ENCODE measurements at regions not wholly inside any gene's neighbourhood (a gene's known extent, or its start where the extent isn't known, plus 50 kb on each side); places are given as distances from the start of the nearest gene placed in this dataset.
"Not testable (repeated sequence)": the region's sequence is repeated elsewhere in the genome, so short reads cannot be mapped to it uniquely, and the experiment has no call there.

DNA sequence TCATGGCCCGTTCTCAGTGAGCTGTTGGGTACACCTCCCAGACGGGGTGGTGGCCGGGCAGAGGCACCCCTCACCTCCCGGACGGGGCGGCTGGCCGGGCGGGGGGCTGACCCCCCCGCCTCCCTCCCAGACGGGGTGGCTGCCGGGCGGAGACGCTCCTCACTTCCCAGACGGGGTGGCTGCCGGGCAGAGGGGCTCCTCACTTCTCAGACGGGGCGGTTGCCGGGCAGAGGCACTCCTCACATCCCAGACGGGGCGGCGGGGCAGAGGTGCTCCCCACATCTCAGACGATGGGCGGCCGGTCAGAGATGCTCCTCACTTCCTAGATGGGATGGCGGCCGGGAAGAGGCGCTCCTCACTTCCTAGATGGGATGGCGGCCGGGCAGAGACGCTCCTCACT lies 129.7 kb upstream of the DAAM1 start:
- not testable (repeated sequence) for DNase-seq (ENCODE audit: low spot score)

DNA sequence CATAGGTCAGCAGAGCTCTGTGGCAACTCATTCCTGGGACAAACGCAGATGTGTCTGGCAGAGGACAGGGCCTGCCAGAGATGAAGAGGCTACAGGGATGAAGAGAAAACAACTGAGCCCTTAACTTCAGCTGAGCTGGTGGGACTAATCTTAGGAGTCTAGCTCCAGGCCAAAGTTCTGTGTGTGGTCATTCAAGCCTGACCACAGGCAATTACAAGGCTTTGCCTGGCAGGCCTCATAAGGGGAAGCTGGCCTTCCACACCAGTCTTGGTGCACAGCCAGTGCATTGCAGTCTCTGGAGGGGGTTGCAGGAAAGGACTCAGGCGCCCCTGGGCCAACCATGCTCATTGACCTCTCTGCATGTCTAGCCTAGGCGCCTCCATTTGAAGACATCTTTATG lies 127.6 kb upstream of the DAAM1 start:
- no peak for DNase-seq (ENCODE audit: low spot score)

DNA sequence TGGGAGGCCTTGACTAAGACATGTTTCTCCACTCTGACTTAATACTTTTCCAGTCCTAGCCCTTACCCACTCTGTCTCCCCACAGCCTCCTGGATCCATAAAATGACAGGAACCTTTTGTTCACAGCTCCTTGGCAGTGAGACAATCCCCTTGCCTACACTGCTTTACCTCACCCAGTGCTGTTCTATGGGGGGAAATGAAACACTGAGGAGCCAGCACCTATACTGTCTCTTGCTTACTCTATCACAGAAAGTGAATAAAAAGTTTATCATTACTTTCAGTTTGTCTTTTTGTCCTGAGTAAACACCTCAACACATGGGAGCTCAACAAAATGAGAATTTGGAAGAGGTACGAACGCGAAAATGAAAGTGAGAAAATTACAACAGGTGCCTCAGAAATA lies 127.2 kb upstream of the DAAM1 start:
- no peak for DNase-seq (ENCODE audit: low spot score)

DNA sequence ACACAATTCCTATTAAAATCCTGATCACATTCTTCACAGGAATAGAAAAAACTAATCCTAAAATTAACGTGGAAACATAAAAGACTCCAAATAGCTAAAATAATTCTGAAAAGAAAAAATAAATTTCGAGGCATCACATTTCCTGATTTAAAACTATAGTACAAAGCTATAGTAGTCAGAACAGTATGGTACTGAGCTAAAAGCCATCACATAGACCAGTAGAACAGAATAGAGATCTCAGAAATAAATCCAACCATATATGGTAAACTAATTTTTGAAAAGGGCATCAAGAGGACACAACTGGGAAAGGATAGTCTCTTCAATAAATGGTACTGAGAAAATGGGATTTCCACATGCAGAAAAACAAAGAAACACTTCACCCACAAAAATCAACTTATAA lies 125.2 kb upstream of the DAAM1 start:
- DNase-seq (ENCODE audit: low spot score): no peak

DNA sequence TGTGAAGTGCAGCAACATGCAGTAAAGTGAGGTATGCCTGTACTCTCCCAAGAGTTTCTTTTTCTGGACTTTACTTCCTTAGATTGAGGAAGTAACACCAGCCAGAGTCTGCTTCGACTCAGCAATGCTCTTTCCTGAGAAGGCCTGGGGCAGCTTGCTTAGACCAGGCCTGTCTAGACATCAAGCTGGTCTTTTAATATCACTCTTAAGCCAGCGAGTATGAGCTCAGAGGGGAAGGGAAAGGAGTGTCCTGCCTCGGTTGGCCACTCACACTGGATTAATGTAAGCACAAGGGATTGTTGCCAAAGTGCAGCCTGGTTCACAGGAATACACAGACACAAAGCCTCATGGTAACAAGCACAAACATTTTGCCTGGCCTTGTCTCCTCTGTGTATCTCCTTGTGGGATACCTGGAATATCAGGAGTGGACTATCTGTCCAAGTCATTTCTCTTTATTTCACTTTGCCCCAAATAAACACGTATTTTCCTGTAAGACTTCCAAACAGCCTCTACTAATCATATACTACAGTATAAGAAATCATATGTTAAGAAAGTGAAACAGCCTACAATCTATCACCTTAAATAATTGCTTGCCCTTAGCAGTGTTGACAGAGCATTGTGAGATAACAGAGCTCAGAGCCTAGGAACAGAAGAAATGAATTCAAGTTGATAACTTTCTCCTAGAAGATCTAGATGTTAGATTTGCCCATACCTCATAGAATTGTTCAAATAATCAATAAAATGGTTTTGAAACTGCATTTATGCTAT lies 121.2 kb upstream of the DAAM1 start:
- no peak for DNase-seq (ENCODE audit: low spot score)

DNA sequence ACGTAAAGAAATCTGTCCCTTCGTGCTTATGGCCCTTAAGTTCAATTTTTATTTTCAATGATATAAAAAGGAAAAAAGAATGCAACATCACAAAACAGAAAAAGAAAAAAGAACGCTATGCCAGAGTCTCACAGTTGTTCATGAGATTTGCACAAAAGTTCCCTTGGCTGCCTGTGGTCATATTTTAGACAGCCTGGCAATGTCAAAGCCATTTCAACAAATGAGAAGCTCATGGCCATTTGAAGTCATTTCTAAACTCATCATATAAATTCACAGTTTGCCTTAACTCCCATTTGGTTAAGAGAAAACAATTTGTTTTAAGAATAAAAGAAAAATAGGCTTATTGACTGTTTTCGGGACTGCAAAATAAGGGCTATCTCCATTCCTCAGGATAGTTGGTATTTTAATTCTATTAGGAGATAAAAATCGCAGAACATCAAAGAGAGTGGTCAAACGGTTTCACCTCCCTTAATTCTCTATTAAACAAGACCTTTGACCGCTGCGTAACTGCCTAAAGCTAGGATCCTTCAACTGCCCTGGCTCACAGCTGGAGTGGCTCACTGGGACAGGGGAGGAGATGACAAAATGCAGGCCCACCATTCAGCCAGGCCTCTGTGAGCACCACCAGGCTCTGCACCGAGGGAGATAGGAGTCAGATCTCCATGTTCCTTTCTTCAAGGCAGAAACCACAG lies 119.2 kb upstream of the DAAM1 start:
- DNase-seq (ENCODE audit: low spot score): no peak

DNA sequence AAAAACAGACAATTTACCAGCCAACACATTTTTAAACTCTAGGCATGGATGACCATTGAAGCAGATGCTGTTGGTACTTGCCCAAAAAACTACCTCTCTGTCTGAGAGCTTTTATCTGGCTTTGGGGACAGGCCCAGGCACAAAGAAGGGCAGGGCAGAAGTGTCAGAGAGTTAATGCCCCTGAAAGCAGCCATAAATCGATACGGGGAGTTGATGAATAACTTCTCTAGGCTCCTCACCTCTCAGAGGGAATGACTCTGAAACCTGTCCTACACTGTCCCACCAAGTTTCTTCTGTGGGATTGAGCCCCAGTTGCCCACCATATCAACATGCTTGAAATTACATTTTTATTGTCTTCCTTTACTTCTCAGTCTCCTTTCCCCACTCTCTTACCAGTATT lies 113.0 kb upstream of the DAAM1 start:
- no peak for DNase-seq (ENCODE audit: low spot score)

DNA sequence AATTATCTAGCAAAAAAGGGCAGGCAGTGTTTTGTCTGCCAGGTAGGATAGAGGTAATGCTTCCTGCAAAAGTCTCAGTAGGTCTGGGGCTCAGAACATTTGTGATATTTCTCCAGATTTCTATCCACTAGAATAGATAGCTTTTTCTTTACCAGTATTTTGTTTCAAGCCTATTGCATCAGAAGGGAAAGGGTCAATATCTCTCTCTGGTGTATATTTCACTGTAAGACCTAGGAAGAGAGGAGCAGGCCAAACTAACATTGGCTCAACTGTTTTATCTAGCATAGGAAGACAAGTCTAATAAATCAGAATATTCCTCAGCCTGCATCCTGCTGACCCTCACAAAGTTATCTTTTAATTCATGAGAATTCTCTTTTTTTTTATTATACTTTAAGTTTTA lies 106.7 kb upstream of the DAAM1 start:
- DNase-seq (ENCODE audit: low spot score): no peak

DNA sequence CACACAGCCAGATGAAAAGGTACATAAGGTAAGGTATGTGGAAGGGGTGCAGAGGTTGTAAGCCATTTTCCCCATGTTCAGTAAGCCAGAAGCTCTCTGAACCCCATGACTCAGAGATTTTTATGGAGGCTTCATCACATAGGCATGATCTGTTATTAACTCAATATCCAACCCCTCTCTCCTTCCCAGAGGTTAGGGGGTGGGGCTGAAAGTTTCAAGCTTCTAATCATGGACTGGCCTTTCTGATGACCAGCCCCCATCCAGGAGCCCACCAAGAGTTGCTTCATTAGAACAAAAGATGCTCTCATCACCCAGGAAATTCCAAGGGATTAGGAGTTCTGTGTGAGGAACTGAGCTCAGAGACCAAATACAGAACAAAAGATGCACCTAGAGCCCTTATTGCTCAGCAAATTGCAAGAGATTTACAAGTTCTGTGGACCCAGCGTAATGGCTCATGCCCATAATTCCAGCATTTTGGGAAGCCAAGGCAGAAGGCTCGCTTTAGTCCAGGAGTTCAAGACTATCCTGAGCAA lies 103.2 kb upstream of the DAAM1 start:
- no peak for DNase-seq (ENCODE audit: low spot score)

DNA sequence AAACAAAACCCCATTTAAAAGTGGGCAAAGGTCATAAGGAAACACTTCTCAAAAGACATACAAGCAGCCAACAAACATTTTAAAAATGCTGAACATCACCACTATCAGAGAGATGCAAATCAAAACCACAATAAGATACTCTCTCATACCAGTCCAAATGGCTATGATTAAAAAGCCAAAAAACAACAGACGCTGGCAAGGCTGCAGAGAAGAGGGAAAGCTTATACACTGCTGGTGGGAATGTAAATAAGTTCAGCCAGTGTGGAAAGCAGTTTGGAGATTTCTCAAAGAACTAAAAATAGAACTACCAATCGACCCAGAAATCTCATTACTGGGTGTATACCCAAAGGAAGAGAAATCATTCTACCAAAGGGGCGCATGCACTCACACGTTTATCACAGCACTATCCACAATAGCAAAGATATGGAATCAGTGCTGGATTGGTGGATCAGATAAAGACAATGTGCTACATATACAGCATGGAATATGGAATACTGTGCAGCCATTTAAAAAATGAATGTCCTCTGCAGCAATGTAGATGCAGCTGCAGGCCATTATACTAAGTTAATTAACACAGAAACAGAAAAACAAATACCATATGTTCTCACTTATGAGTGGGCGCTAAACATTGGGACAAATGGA lies 102.1 kb upstream of the DAAM1 start:
- DNase-seq (ENCODE audit: low spot score): no peak

DNA sequence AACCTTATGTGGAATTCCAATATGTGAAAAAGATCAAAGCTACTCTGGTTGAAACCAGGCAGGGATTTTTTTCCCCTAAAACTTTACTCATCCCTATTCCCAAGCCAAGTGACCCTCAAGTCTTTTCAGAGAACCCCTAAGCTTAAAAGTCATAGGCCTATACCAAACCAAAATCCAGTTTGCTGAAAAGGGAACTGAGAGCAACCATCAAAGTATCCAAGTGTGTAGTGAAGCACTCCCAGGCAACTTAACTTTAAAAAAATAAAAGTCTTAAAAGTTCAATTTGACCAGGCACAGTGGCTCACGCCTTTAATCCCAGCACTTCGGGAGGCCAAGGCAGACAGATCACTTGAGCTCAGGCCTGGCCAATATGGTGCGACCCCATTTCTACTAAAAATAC lies 101.2 kb upstream of the DAAM1 start:
- DNase-seq (ENCODE audit: low spot score): no peak

DNA sequence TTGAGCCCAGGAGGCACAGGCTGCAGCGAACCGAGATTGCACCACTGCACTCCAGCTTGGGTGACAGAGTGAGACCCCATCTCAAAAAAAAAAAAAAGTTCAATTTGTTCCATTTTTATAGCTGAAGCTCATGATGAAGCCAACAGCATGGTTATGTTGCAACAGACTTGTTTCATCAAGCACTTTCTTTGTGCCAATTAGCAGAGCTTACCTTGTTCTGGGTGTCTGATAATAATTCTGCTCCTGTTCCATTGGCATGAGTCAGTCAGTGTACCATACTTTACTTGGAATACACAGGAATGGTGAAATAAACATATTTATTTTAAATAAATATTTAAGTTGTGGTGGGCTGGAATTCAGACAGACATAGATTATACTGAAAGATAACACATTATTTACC lies 100.8 kb upstream of the DAAM1 start:
- DNase-seq (ENCODE audit: low spot score): no peak

DNA sequence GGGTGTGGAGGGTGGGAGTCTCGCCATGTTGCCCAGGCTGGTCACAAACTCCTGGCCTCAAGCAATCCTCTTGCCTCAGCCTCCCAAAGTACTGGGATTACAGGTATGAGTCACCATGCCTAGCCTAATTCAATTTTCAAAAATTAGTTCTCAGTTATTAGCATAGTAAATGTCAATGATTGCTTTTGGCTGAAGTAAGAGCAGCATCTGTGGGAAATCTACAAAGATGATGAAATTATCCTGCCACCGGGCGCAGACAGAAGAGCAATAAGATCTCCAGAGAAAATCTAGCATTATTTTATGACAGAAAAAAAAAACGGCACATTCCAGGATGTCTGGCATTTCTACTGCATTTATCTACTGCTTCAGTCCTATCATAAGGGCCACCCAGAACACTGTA lies 97.9 kb upstream of the DAAM1 start:
- DNase-seq (ENCODE audit: low spot score): no peak

DNA sequence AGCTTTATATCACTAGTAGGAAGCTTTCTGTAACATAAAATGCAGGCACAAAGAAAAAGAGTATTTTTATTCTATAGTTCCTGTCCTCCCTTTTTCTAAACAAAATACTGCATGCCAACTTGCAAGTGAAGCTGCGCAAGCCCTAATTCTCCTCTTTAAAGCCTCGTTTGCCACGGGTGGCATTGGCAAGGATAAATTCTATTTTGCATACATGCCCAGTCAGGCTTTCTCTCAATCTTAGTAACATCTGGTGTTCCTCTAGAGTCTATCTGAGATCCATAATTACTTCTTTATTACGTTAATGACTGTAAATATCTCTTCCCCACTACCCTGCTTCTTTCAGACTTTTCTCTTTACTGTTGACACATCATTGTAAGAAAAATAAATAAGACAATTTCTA lies 97.1 kb upstream of the DAAM1 start:
- DNase-seq (ENCODE audit: low spot score): no peak

DNA sequence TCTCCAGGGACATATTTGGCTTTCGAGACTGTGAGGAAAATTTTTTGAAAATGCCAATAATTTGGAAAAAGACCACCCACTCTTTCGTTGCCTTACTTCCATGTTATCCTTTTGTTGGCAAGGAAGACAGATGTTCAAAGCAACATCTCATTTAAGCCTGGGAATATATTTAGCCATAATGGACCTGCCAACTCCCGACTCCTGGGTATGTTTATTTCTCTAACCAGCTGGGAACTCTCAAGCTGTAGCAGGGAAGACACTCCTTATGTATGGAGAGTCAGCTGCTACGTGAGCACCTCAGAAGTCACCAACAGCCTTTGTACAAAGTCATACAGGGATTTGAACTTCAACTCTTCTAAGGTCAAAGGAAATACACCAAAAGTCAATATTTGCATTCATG lies 96.5 kb upstream of the DAAM1 start:
- no peak for DNase-seq (ENCODE audit: low spot score)

DNA sequence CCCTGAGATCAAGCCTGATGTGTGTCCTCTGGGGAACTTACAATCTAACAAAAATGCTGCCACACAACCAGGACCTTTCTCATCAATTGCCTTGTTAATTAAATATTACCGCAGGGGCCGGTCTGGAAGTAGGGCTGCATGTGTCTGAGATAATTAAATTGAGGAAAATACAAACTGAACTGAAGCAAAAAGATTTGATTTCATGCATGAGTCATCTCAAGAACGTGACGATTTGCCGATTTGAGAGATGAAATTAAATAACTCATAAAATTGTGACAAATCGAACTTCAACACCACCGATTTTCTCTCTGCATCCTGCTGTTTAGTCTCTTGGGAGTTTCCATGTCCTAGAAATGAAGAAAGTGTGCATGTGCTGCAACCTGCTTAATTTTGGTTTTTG lies 94.6 kb upstream of the DAAM1 start:
- no peak for DNase-seq (ENCODE audit: low spot score)

DNA sequence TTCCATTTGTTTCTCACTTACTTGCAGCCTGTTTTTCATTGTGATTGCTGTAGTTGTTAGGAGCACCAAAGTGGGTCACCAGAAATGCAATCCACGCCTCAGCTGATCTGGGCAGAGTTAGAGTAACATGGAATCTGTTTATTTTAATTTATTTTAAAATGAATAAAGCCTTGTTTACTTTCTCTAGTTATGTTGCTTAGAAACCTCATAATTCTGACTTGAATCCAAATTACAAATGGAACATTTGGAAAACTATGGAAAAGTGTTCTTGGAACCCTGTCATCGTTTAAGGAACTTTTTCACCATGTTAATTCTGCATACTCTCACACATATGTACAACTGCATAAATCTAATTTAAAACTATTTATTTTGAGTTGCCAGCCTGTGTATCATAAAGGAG lies 92.2 kb upstream of the DAAM1 start:
- no peak for DNase-seq (ENCODE audit: low spot score)

DNA sequence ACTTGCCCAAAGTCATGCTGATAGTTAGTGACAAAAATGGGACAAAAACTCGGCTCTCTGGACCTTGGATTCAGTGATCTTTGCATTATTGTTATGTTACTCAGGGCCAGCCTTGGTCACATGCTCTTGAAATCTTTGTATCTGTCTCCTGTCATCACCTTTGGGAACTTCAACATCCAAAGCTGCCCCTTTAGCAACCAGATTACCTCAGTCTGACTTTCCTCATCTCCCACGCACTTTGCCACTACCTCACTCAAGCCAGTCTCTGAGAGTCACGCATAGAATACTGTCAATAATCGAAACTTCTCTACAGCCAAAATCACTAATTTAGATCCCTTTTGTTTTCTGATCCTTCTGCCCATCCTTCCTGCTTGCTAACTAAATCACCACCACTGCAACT lies 90.8 kb upstream of the DAAM1 start:
- DNase-seq (ENCODE audit: low spot score): no peak

DNA sequence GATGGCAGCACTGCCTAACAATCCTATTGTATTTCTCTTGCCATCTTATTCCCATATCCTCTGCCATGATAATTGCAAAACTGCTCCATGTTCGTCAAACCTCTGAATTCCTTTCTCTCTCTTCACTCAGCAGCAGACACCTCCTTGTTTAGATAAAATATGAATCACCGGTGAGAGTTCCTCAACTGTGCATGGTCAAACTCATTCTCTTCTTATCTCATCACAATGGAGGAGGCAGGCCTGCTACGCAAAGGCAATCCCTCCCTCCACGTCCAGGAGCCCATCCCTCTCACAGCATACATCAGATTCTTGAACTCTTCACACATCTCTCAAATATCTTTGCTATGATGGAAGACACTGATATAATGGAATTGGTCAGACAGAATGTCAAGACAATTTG lies 90.1 kb upstream of the DAAM1 start:
- DNase-seq (ENCODE audit: low spot score): no peak

DNA sequence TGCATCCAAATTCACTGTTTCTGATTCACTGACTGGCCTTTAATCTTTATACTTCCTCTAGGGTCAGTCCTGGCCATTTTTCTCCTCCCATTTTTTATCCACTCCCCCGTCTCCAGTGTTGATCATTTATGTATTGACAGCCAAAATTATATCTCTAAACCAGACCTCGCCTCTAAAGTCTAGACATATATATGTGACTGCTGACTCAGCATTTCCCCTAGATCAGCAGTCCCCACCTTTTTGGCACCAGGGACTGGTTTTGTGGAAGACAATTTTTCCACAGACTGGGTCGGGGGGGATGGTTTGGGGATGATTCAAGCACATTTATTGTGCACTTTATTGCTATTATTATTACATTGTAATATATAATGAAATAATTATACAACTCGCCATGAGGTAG lies 88.3 kb upstream of the DAAM1 start:
- no peak for DNase-seq (ENCODE audit: low spot score)

DNA sequence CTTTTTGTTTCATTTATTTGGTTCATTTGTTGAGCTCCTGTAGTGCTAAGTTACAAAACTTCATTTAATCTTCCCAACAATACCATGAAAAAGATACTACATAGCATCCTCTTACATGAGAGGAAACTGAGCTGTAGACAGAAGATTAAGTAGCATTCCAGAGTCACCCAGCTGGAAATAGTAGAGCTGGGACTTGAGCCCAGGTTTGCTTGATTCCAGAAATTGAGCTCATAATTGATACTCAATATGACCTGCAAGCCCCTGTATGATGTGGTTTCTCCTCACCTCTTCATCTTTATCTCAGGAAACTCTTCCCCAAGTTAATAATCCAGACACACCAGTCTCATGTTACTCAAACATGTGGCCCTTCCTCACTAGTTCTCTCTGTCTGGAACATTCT lies 87.0 kb upstream of the DAAM1 start:
- DNase-seq (ENCODE audit: low spot score): no peak

DNA sequence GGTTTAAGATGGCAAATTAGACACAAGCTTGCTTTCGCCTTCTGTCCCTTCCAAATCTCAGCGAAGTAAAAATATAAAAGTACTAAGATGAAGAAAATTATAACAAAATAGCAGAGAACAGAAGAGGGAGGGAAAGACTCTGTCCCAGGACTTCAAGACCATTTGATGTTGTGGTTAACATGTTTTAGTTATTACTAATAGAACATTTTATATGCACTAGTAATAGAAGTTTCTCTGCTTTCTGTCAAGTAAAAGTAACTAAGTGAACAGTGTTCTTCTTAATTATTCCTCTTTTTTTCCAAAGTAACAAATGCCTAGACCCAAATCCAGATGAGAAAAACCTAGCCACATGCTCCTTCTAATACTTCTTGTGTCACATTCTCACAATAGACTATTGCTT lies 85.1 kb upstream of the DAAM1 start:
- no peak for DNase-seq (ENCODE audit: low spot score)

DNA sequence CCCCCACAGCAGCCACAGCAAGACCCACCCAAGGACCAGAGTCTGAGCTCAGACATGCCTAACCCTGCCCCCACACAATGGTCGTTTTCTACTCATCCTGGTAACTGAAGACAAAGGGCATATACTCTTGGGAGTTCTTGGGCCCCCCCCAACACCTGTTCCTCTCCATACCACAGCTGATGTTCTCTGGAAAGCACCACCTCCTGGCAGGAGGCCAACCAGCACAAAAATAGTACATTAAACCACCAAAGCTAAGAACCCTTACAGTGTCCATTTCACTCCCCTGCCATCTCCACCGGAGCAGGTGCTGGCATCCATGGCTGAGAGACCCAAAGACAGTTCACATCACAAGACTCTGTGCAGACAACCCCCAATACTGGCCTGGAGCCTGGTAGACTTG lies 80.6 kb upstream of the DAAM1 start:
- DNase-seq (ENCODE audit: low spot score): no peak
